Thyroid gland (tissue), 4 donors: ENCODE measurements at regions not wholly inside any gene's neighbourhood (a gene's known extent, or its start where the extent isn't known, plus 50 kb on each side); places are given as distances from the start of the nearest gene placed in this dataset.

ENCODE experiments used
- DNase-seq, 2 donors: peaks; one replicate each; pipeline ENCODE4 v3.0.0-alpha.2; 2019
- H3K27ac ChIP-seq, 3 donors: fragments of 200-600 bp; sonication (generic); 1 replicate in 2 of 3; 2 replicates in 1 of 3; pipeline ENCODE4 v1.5.1; 2016 to 2019; ENCODE audit warnings: mild to moderate bottlenecking in 1 of 3, moderate library complexity in 1 of 3
- H3K27me3 ChIP-seq: fragments of 200-600 bp; sonication (generic); one replicate; pipeline ENCODE4 v1.5.1; 2019
- H3K36me3 ChIP-seq, 2 donors: fragments of 200-600 bp; sonication (generic); one replicate each; pipeline ENCODE4 v1.5.1; 2016 to 2019
- H3K4me1 ChIP-seq, 2 donors: fragments of 200-600 bp; sonication (generic); one replicate each; pipeline ENCODE4 v1.5.1; 2017 to 2019
- H3K4me3 ChIP-seq, 3 donors: fragments of 200-600 bp; sonication (generic); replicated peaks in 1 of 3; 1 replicate in 2 of 3; 2 replicates in 1 of 3; pipeline ENCODE4 v1.5.1; 2016; ENCODE audit warnings: mild to moderate bottlenecking in 1 of 3
- H3K9me3 ChIP-seq: fragments of 200-600 bp; sonication (generic); one replicate; pipeline ENCODE4 v1.5.1; 2017
- CTCF ChIP-seq, 6 experiments: fragments of 200-600 bp in 3 of 6; fragments of 450-650 bp in 3 of 6; sonication (generic) in 3 of 6; IDR thresholded peaks; one replicate each; pipeline ENCODE4 v1.5.1; 2016 to 2019; ENCODE audit warnings: antibody characterized with exemption in 6 of 6, mild to moderate bottlenecking in 2 of 6, inconsistent platforms in 1 of 6, moderate library complexity in 1 of 6
- POLR2A ChIP-seq, 2 donors: fragments of 450-650 bp; IDR thresholded peaks; one replicate each; pipeline ENCODE4 v1.6.1; 2017; ENCODE audit warnings: antibody characterized with exemption in 2 of 2, mild to moderate bottlenecking in 2 of 2, moderate library complexity in 1 of 2
- WGBS, 2 donors: methylation state at CpG; one replicate each; pipeline ENCODE4 v1.1.5; 2017; 5-methylcytosine and 5-hydroxymethylcytosine counted together
- intact Hi-C: fragments of 100-400 bp; cut with DNase I; formaldehyde crosslinking; loops from one replicate; pipeline ENCODE4 v1.15.1; 2023

DNA sequence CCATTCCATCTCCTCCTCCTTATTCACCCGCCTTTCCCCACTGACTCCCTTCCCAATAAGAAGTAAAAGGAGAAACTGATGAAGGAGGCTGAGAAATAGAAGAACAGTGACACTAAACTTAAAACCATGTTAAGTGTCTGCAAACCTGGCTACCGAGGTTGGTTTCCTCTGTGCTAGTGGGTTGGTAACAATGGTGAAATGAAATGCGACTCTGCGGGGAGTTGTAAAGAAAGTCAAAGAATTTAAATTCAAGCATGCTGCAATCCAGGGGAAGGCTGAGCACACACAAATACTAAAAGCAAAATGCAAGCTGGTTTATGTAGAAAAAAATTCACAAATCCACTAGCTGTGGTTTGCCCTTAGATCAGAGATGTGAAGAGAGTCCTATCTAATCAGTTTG lies 155.2 kb upstream of the PDE10A start:
- 83% methylated on average over 4 of the region's 4 CpGs for WGBS, 2 donors
- intact Hi-C loops = no loop called here
- no peak for TF ChIP-seq CTCF (IDR thresholded peaks at IDR 0.05)
- TF ChIP-seq POLR2A (IDR thresholded peaks at IDR 0.05) = no peak
- DNase-seq = no peak
- H3K36me3 ChIP-seq = no peaks in the 10 kb centered on the region
- H3K27ac ChIP-seq = no peak overlapping the region
- H3K4me3 ChIP-seq = no peak overlapping the region
- H3K9me3 ChIP-seq = no peaks in the 10 kb centered on the region
- no peaks in the 10 kb centered on the region for H3K4me1 ChIP-seq
- H3K27me3 ChIP-seq = no peaks in the 10 kb centered on the region

GRCh38 chr6:165817771-165818170 lies 154.7 kb upstream of the PDE10A start:
- Histone ChIP-seq H3K4me3 (no peak overlapping the region), H3K36me3 (no peaks in the 10 kb centered on the region), H3K27me3 (no peaks in the 10 kb centered on the region), H3K4me1 (no peaks in the 10 kb centered on the region), H3K9me3 (no peaks in the 10 kb centered on the region), H3K27ac (no peak overlapping the region)
- TF ChIP-seq POLR2A (IDR thresholded peaks at IDR 0.05) (no peak), CTCF (IDR thresholded peaks at IDR 0.05) (no peak)
- intact Hi-C loops = no loop called here
- 80 to 86% methylated on average over 7 of the region's 7 CpGs for WGBS, 2 donors
- no peak for DNase-seq

DNA sequence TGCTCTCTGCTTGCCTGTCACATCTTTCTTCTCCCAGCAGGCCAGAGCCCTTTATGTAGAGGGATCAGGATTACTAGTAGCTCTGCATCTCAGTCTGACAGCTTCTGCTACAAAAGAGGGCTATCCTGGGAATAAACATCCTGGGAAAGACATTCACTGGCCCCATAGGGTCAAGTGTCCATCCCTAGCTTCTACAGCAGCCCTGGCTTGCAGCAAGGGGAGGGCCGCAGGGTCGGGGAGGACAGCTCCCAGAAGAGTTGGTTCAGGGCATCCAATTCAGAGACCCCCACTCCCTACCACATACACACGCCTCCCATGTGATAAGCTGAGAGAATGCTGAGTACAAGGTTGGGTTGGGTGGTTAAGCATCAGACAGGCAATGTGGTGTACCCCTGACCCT lies 154.1 kb upstream of the PDE10A start:
- DNase-seq = no peak
- no peaks in the 10 kb centered on the region for H3K36me3 ChIP-seq
- H3K9me3 ChIP-seq = no peaks in the 10 kb centered on the region
- intact Hi-C loops = no loop called here
- no peak overlapping the region for H3K4me3 ChIP-seq
- TF ChIP-seq POLR2A (IDR thresholded peaks at IDR 0.05) (no peak), CTCF (IDR thresholded peaks at IDR 0.05) (no peak)
- no peaks in the 10 kb centered on the region for H3K4me1 ChIP-seq
- 83 to 85% methylated on average over 3 of the region's 3 CpGs for WGBS, 2 donors
- no peak overlapping the region for H3K27ac ChIP-seq
- H3K27me3 ChIP-seq = no peaks in the 10 kb centered on the region

GRCh38 chr6:165814679-165815078 lies 151.6 kb upstream of the PDE10A start:
- no peaks in the 10 kb centered on the region for H3K9me3 ChIP-seq
- intact Hi-C loops = no loop called here
- H3K27me3 ChIP-seq = no peaks in the 10 kb centered on the region
- no peak overlapping the region for H3K27ac ChIP-seq
- TF ChIP-seq CTCF (IDR thresholded peaks at IDR 0.05) (no peak), POLR2A (IDR thresholded peaks at IDR 0.05) (no peak)
- H3K36me3 ChIP-seq = no peaks in the 10 kb centered on the region
- no peak for DNase-seq
- no peak overlapping the region for H3K4me3 ChIP-seq
- no peaks in the 10 kb centered on the region for H3K4me1 ChIP-seq
- WGBS, 2 donors = 97% methylated on average over 10 of the region's 10 CpGs

DNA sequence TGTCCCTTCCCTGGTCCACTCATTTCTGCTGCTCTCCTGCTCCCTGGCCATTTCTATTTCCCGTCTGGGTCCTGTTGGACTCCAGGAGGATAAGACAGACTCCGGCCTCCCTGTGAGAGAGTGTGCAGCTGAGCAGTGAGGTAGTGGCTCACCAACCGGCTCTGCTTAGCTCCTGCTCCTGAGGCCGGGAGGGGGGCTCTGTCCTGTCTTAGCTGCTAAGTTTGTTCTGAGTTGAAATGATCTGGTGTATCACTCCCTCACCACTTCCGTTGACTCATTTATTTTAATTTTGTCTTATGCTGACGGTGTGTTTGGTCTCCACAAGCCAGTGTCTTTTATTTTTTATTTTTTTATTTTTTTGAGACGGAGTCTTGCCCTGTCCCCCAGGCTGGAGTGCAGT lies 148.5 kb upstream of the PDE10A start:
- H3K27ac ChIP-seq = no peak overlapping the region
- H3K36me3 ChIP-seq = no peaks in the 10 kb centered on the region
- intact Hi-C loops = no loop called here
- no peaks in the 10 kb centered on the region for H3K4me1 ChIP-seq
- H3K9me3 ChIP-seq = no peaks in the 10 kb centered on the region
- no peak for DNase-seq
- 94 to 95% methylated on average over 7 of the region's 7 CpGs for WGBS, 2 donors
- no peaks in the 10 kb centered on the region for H3K27me3 ChIP-seq
- TF ChIP-seq CTCF (IDR thresholded peaks at IDR 0.05) (no peak), POLR2A (IDR thresholded peaks at IDR 0.05) (no peak)
- no peak overlapping the region for H3K4me3 ChIP-seq
